LoVo (cell line): ENCODE measurements at regions not wholly inside any gene's neighbourhood (a gene's known extent, or its start where the extent isn't known, plus 50 kb on each side); places are given as distances from the start of the nearest gene placed in this dataset.
A peak's percentile ranks its signal among the peaks of the same experiment; 100 is the strongest.
"Not testable (repeated sequence)": the region's sequence is repeated elsewhere in the genome, so short reads cannot be mapped to it uniquely, and the experiment has no call there.

Experiments
- DNase-seq: peaks from one replicate; pipeline ENCODE4 v3.0.0-alpha.2; 2016; ENCODE audit warnings: low spot score

- peak; percentile 12 for DNase-seq
Observed at GRCh38 chr7:101146-102046, 91.0 kb upstream of the FAM20C start.

DNA sequence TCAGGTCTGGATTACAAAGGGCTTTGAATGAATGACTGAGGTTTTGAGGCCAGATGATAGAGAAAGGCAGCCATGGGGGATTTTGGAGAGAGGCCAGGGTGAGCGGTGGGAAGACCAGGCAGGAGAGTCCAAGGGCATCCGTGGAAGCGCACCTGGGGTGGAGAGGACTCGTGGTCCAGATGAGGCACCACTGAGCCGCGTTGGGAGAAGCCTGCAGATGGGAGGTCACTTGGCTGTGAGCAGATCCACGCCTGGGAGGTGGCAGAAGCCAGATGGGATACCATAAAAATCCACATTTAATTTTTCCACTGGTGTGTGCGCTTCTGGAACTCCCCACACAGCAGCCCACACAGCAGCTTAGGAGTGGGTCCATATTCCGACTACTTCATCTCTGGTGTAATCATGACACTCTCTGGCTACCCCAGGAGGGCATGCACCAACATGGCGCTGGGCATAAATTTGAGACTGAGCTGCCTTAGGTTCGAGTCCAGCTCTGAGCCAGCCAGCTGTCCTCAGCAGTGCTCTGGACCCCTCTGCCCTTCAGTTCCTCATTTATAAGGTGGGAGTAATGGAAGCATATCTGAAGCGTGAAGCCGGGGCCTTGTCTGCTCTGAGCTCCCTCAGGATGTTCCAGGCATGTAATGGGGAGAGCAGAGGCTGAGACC, 90.2 kb upstream of the FAM20C start:
- DNase-seq = no peak

DNA sequence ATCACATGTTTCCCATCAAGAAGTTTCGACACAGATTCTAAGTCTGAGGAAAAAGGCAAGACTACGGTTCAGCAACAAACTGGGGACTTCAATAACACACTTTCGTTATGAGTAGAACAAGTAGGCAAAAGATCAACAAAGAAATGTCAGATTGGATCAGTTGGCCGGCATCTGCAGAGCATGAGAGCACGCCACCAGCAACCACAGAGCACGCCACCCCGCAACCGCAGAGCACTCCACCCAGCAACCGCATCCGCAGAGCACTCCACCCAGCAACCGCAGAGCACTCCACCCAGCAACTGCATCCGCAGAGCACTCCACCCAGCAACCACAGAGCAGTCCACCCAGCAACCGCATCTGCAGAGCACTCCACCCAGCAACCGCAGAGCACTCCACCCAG, 89.7 kb upstream of the FAM20C start:
- no peak for DNase-seq

DNA sequence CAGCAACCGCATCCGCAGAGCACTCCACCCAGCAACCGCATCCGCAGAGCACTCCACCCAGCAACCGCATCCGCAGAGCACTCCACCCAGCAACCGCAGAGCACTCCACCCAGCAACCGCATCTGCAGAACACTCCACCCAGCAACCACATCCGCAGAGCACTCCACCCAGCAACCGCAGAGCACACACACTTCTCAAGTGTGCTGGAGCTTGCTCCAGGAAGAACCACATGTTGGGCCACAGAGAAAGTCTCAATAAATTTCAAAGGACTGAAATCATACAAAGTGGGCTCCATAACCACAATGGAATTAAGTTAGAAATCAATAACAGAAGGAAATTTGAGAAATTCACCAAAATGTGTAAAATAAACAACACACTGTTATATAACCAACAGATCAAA, 88.4 kb upstream of the FAM20C start:
- not testable (repeated sequence) for DNase-seq

DNA sequence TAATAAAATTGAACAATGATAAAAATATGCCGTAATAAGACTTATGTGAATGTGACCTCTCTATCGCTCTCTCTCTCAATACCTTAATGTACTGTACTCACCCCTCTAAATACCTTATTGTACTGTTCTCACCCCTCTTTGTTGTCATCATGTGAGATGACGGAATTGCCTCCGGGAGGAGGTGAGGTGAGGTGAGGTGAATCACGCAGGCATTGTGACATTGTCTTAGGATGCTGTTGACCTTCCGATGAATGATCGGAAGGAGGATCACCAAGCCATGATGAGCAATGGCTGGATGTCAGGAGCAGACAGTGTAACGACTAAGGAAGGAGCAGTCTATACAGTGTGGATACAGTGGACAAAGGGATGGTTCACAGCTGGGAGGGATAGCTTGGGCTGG, 87.4 kb upstream of the FAM20C start:
- no peak for DNase-seq

- DNase-seq = no peak
Observed at GRCh38 chr7:106356-106755, 86.0 kb upstream of the FAM20C start.

DNA sequence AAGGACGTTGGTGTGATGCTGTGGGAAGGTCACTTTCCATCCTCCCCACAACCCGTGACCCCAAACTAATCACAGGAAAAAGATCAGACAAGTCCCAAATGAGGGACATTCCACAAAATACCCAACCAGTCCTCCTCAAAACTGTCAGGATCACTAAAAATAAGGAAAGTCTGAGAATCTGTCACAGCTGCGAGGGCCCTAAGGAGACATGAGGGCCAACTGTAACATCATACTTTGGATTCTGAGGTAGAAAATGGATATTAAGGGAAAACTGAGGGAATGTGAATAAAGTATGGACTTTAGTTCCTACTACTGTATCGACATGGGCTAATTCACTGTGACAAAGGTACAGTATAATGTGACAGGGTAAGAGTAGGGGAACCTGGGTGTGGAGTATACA, 85.1 kb upstream of the FAM20C start:
- DNase-seq = no peak

DNA sequence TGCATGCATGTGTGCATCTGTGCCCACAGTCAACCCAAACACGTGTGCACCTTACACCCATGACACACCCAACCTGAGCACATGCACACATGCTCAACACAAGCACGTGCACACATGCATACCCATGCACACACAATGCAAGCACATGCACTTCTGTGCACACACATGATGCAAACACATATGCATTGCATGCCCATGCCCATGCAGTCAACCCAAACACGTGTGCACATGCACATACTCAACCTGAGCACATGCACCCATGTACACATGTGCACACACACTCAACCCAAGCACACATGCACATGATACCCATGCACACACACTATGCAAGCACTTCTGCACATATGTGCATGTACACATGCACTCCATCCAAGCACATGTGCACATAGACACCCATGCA, 84.5 kb upstream of the FAM20C start:
- no peak for DNase-seq

GRCh38 chr7:109094-109493, 83.3 kb upstream of the FAM20C start:
- no peak for DNase-seq

GRCh38 chr7:109898-110556, 82.3 kb upstream of the FAM20C start:
- DNase-seq = no peak

DNA sequence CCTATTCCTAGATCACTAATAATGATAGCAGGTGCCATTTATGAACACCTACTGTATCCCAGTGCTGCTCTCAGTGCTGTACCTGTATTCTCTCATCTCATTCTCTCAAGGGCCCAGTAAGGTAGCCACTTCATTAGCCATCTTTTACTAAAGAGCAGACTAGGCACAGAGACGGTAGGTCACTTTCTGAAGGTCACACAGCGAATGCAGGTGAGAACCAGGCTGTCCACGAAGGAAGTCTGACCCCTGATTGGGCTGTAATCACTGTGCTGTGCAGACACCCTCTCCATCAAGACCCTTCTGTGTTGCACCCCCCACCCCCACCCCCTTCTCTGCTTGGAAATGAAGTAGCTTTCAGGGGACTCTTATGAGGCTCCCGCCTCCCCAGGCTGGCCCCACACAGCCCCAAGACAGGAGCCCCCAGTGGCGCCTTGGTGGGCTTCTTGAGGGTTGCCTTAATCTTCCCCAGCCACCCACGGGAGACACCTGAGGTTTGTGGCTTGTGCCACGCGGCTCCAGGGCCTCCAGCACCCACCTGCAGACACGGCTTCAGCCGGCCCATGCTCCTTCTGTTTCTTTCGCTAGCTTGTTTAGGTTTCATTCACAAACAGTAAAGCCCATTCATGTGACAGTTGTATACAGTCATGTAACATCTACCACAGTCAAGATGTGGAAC, 81.7 kb upstream of the FAM20C start:
- DNase-seq = no peak

DNA sequence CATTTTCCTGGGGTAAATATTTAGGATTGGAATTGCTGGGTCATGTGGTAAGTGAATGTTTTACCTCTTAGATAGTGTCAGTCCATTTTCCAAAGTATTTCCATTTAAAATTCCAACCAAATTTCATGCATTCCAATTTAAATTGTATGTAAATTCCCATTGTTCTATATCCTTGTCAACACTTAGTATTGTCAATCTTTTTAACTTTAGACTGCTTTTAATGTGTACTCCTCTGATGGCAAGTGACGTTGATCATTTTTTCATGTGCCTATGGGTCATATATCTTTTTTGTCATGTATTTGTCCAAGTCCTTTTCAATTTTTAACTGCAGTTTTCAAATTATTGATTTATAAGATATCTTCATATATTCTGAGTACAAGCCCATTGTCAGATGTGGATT, 80.8 kb upstream of the FAM20C start:
- DNase-seq = no peak

GRCh38 chr7:112881-113280, 79.5 kb upstream of the FAM20C start:
- no peak for DNase-seq

GRCh38 chr7:115274-115911, 77.0 kb upstream of the FAM20C start:
- no peak for DNase-seq

GRCh38 chr7:116188-116981, 76.0 kb upstream of the FAM20C start:
- DNase-seq = no peak

GRCh38 chr7:117836-118614, 74.3 kb upstream of the FAM20C start:
- DNase-seq = no peak

DNA sequence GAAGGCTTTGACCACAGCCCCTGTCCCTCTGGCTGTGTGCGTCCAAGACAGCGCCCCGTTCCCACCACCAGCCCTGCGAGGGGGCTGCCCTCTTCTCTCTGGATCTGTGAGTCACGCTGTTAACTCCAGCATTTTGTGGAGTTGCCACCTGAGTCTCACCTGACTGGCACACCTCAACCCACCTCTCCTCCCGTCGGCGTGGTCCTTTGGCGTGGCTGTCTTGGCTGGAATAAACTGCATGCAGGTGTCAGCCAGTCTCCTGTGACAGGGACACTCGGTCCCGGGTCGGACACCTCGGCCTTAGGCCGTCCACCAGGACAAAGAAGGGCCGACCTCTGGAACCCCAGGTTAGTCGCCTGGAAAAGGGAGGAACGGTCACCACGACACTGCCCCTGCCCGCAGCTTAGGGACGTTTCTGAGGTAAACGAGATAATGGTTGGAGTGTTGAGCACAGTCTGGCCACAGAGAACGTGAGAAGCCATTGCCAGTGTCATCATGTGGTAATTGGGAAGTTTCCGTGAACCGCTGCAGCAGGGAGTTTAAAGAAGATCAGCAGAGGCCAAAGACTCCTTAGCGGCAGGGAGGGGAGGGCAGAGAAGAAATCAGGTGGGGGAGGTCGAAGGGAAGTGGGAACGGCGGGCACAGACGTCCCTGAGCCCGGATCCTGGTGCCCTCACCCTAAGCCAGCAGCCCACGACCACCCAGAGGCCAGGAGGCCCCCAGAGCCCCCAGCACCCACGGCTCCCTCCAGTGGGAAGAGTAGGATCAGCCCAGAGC, 73.6 kb upstream of the FAM20C start:
- DNase-seq = no peak

DNA sequence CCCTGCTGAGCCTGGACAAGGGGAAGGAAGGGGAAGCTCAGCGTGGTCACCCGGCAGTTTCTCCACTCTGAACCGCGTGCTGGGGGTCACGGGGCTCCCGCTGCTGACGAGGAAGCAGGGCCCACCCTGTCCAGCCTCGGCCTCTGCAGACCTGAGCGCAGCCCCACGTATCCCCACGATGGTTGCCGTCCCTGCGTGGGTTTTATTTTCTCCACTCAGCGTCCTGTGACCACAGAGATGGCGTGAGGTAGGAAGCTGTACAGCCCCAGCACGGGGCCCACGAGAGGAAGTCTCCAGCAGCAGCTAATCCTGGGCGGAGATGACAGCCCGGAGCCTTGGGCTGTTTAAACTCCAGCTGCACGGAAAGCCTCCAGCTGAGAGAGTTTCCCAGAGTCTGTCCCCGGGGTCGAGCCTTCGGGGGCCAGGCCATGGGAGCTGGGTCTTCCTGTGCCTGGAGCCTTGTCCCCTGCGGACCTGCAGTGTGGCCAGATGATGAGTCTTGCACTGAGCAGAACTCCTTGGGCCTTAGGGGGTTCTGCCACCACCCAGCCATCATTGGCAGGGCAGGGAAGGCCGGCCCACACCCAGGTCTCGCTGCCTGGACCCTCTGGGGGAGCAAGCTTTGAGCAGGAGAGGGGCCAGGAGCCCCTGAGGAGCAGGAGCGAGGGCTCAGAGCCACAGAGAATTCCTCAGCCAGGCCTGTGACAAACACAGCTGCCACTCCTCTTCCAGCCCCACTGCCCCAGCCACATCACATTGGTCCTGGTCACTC, 72.8 kb upstream of the FAM20C start:
- no peak for DNase-seq
